Effector CD4-positive, alpha-beta T cell (primary cell): ENCODE measurements at regions not wholly inside any gene's neighbourhood (a gene's known extent, or its start where the extent isn't known, plus 50 kb on each side); places are given as distances from the start of the nearest gene placed in this dataset.
"Not testable (repeated sequence)": the region's sequence is repeated elsewhere in the genome, so short reads cannot be mapped to it uniquely, and the experiment has no call there.

ENCODE experiments used
- DNase-seq: peaks from one replicate; pipeline ENCODE4 v3.0.0-alpha.2; 2020

GRCh38 chr3:72087420-72087819 is 302.5 kb upstream of the PROK2 start:
- no peak for DNase-seq

- no peak for DNase-seq
These were observed 301.8 kb upstream of the PROK2 start for GRCh38 chr3:72086743-72087087.

- no peak for DNase-seq
These were observed 301.2 kb upstream of the PROK2 start for GRCh38 chr3:72086042-72086742.

GRCh38 chr3:72085036-72085435 is 300.1 kb upstream of the PROK2 start:
- DNase-seq = no peak

- no peak for DNase-seq
These were observed 298.0 kb upstream of the PROK2 start for GRCh38 chr3:72082776-72083462.

GRCh38 chr3:72082186-72082715 is 297.3 kb upstream of the PROK2 start:
- no peak for DNase-seq

GRCh38 chr3:72081471-72082185 is 296.7 kb upstream of the PROK2 start:
- DNase-seq = no peak

- no peak for DNase-seq
These were observed 295.9 kb upstream of the PROK2 start for GRCh38 chr3:72080800-72081199.

GRCh38 chr3:72080095-72080494 is 295.1 kb upstream of the PROK2 start:
- DNase-seq = no peak

- DNase-seq = no peak
These were observed 294.5 kb upstream of the PROK2 start for GRCh38 chr3:72079369-72079872.

- DNase-seq = no peak
These were observed 293.9 kb upstream of the PROK2 start for GRCh38 chr3:72078676-72079368.

- no peak for DNase-seq
These were observed 292.7 kb upstream of the PROK2 start for GRCh38 chr3:72077473-72078259.

GRCh38 chr3:72075848-72076247 is 290.9 kb upstream of the PROK2 start:
- not testable (repeated sequence) for DNase-seq

GRCh38 chr3:72071624-72072023 is 286.7 kb upstream of the PROK2 start:
- no peak for DNase-seq

- no peak for DNase-seq
These were observed 285.1 kb upstream of the PROK2 start for GRCh38 chr3:72070005-72070404.

GRCh38 chr3:72069543-72069942 is 284.6 kb upstream of the PROK2 start:
- DNase-seq = no peak

- no peak for DNase-seq
These were observed 283.7 kb upstream of the PROK2 start for GRCh38 chr3:72068621-72069020.

GRCh38 chr3:72067721-72068120 is 282.8 kb upstream of the PROK2 start:
- DNase-seq = no peak

GRCh38 chr3:72065872-72066641 is 281.1 kb upstream of the PROK2 start:
- DNase-seq = no peak

GRCh38 chr3:72065236-72065635 is 280.3 kb upstream of the PROK2 start:
- DNase-seq = no peak

GRCh38 chr3:72064727-72065126 is 279.8 kb upstream of the PROK2 start:
- not testable (repeated sequence) for DNase-seq
